Parathyroid adenoma (tissue), 2 donors: ENCODE measurements at regions not wholly inside any gene's neighbourhood (a gene's known extent, or its start where the extent isn't known, plus 50 kb on each side); places are given as distances from the start of the nearest gene placed in this dataset.
"Not testable (repeated sequence)": the region's sequence is repeated elsewhere in the genome, so short reads cannot be mapped to it uniquely, and the experiment has no call there.

Experiments used
- H2AFZ ChIP-seq: fragments of 300-600 bp; sonication (generic); one replicate; pipeline ENCODE4 v1.7.0; 2017; ENCODE audit warnings: antibody characterized with exemption, mild to moderate bottlenecking
- H3K27ac ChIP-seq: fragments of 300-600 bp; sonication (generic); one replicate; pipeline ENCODE4 v1.7.0; 2017
- H3K27me3 ChIP-seq: fragments of 300-600 bp; sonication (generic); one replicate; pipeline ENCODE4 v1.7.0; 2017; ENCODE audit warnings: low read length; ENCODE audit not compliant: control insufficient read depth, insufficient read depth
- H3K36me3 ChIP-seq: fragments of 300-600 bp; sonication (generic); one replicate; pipeline ENCODE4 v1.7.0; 2017; ENCODE audit warnings: low read length; ENCODE audit not compliant: control insufficient read depth, insufficient read depth
- H3K4me1 ChIP-seq: fragments of 300-600 bp; sonication (generic); one replicate; pipeline ENCODE4 v1.7.0; 2017; ENCODE audit warnings: control low read depth
- H3K4me2 ChIP-seq: fragments of 300-600 bp; sonication (generic); one replicate; pipeline ENCODE4 v1.7.0; 2017; ENCODE audit warnings: low read length
- H3K4me3 ChIP-seq: fragments of 300-600 bp; sonication (generic); one replicate; pipeline ENCODE4 v1.7.0; 2017; ENCODE audit warnings: low read depth, low read length
- H3K79me2 ChIP-seq: fragments of 300-600 bp; sonication (generic); one replicate; pipeline ENCODE4 v1.7.0; 2017; ENCODE audit warnings: control low read depth
- H3K9ac ChIP-seq: fragments of 300-600 bp; sonication (generic); one replicate; pipeline ENCODE4 v1.7.0; 2017; ENCODE audit warnings: mild to moderate bottlenecking
- H3K9me3 ChIP-seq: fragments of 300-600 bp; sonication (generic); one replicate; pipeline ENCODE4 v1.7.0; 2017; ENCODE audit warnings: low read length; ENCODE audit not compliant: control insufficient read depth
- TF ChIP-seq, protein P1 (sequence below): fragments of 300-600 bp; sonication (generic); IDR thresholded peaks from one replicate; pipeline ENCODE4 v1.7.0; 2017; ENCODE audit warnings: antibody characterized with exemption, mild to moderate bottlenecking
- donor health status: primary hyperparathyroidism.

DNA sequence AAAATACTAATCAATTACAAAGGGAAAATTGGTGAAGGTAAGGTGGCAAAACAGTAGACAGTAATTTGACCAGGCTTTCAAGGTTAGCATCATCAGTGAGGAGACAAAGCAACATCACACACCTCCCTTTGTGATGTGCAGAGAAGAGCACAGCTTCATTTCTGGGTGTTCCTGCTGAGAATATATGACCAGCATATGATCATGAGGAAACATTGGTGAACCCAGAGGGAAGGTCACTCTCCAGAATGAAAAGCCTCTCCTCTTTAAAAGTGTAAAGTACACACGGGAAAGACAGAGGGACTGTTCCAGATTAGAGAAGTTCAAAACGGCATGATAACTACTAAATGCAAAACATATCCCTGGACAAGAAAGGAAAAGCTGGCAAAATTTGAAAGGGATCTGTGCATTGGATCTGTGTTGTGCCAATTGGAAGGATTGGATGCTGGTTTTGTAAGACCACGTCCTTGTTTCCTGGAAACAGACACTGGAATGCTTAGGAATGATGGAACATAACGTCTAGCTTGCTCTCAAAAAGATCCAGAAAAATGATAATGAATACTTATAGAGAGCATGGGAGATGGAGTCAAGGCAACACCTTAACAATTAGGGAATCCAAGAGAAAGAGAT is 80.6 kb upstream of the MITF start:
- Histone ChIP-seq H3K9me3 (no peaks in the 10 kb centered on the region), H3K4me3 (no peak overlapping the region), H3K79me2 (no peaks in the 10 kb centered on the region), H2AFZ (no peak overlapping the region), H3K36me3 (no peaks in the 10 kb centered on the region), H3K27ac (no peak overlapping the region), H3K4me2 (no peak overlapping the region), H3K9ac (no peak overlapping the region), H3K27me3 (no peaks in the 10 kb centered on the region), H3K4me1 (no peaks in the 10 kb centered on the region)
- TF ChIP-seq, protein P1, sequence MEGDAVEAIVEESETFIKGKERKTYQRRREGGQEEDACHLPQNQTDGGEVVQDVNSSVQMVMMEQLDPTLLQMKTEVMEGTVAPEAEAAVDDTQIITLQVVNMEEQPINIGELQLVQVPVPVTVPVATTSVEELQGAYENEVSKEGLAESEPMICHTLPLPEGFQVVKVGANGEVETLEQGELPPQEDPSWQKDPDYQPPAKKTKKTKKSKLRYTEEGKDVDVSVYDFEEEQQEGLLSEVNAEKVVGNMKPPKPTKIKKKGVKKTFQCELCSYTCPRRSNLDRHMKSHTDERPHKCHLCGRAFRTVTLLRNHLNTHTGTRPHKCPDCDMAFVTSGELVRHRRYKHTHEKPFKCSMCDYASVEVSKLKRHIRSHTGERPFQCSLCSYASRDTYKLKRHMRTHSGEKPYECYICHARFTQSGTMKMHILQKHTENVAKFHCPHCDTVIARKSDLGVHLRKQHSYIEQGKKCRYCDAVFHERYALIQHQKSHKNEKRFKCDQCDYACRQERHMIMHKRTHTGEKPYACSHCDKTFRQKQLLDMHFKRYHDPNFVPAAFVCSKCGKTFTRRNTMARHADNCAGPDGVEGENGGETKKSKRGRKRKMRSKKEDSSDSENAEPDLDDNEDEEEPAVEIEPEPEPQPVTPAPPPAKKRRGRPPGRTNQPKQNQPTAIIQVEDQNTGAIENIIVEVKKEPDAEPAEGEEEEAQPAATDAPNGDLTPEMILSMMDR = no peak

DNA sequence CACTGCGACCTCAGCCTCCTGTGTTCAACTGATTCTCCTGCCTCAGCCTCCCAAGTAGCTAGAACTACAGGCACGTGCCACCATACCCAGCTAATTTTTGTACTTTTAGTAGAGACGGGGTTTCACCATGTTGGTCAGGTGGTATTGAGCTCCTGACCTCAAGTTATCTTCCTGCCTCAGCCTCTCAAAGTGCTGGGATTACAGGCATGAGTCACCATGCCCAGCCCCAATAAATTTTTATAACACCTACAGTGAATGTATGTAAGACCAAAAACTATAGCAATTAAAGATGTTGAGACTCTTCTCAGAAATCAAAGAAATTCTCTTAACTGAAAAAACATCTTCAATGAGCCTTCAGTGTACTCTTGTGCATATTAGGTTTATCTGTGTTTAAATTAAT is 82.2 kb upstream of the MITF start:
- not testable (repeated sequence) for H3K36me3 ChIP-seq, H2AFZ ChIP-seq, H3K27ac ChIP-seq, H3K4me3 ChIP-seq, H3K4me2 ChIP-seq, H3K79me2 ChIP-seq, H3K27me3 ChIP-seq, H3K9me3 ChIP-seq, H3K4me1 ChIP-seq, H3K9ac ChIP-seq

DNA sequence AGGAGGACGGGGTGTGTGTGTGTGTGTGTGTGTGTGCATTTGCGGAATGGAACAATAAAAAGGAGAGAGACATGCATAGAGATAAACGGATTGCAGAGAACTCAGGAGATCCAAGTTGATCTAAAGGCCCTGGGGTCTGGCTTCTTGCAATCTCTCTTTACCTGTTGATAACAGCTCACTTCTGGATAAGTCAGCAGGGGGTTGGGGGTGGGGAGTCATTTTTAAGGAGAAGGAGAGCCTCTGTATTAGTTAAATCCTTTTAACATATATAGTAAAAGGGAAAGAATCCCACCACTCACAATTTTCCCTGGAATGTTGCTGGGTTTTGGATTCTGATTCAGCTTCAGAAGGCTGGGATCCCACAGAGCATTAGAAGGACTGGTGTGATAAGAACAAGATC is 87.5 kb upstream of the MITF start:
- Histone ChIP-seq H3K27ac (no peak overlapping the region), H3K9ac (no peak overlapping the region), H3K4me3 (no peak overlapping the region), H3K9me3 (no peaks in the 10 kb centered on the region), H3K79me2 (no peaks in the 10 kb centered on the region), H3K4me2 (no peak overlapping the region), H2AFZ (no peak overlapping the region), H3K4me1 (no peaks in the 10 kb centered on the region), H3K36me3 (no peaks in the 10 kb centered on the region), H3K27me3 (no peaks in the 10 kb centered on the region)
- TF ChIP-seq, protein P1 = no peak

DNA sequence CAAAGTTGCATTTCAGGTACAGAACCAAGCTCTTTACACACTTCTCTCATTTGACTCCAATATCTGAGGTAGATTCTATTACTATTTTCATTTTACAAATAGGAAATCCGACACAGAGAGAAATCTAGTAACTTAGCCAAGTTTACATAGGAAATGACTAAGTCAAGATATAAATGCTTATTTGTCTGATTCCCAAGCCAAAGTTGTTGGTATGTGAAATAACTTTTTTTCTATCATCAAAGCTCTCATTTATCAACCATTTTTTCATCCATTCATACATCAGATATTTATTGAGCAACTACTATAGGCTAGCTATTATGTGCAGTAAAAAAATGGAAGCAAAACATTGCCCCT is 89.2 kb upstream of the MITF start:
- H3K4me1 ChIP-seq = no peaks in the 10 kb centered on the region
- no peaks in the 10 kb centered on the region for H3K27me3 ChIP-seq
- H3K9ac ChIP-seq = no peak overlapping the region
- TF ChIP-seq, protein P1 = no peak
- H3K36me3 ChIP-seq = no peaks in the 10 kb centered on the region
- no peak overlapping the region for H3K27ac ChIP-seq
- no peaks in the 10 kb centered on the region for H3K9me3 ChIP-seq
- no peak overlapping the region for H3K4me3 ChIP-seq
- H3K79me2 ChIP-seq = no peaks in the 10 kb centered on the region
- no peak overlapping the region for H2AFZ ChIP-seq
- H3K4me2 ChIP-seq = no peak overlapping the region

DNA sequence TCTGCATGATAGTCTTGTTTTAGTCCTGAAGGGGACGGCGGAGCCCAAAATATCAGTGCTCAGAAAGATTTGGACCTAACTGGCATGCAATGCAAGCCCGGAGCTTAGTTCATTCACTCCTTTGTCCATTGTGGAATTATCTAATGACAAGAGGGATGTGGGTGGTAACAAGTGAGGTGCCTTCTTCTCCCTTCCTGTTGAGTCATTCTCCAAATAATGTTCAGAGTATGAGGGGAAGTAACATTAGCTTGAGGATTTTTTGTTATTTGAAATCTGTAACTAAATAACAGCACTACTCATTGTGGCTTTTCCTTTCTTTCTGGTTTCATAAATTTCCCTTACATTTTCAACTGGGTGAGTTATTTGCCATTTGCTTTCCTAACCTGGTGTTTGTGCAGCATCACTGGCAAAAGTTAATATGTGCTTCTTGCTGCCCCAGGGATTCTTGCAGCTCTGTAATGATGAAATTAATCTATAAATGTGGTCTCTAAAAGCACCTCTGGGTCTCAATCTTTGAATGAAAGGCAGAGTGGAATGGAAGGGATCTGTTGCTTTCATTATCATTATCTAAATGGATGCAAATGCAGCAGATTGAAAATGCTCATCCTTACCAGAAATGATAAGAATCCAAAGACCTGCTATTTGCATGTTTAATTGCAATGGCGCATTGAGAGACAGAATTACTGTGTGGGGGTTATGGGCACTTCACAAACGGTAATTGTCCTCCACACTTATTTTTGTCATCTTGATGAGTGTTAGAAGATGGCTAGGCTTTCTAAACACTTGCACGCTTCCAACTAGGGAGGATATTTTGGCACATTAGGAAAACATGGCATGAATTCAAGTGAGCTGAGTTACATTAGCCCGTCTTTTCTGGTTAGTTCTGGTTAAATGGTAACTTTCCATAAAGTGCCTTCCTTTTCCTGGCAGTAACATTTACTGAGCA is 89.9 kb upstream of the MITF start:
- H2AFZ ChIP-seq = no peak overlapping the region
- H3K4me1 ChIP-seq = no peaks in the 10 kb centered on the region
- no peaks in the 10 kb centered on the region for H3K27me3 ChIP-seq
- no peaks in the 10 kb centered on the region for H3K79me2 ChIP-seq
- H3K4me3 ChIP-seq = no peak overlapping the region
- H3K36me3 ChIP-seq = no peaks in the 10 kb centered on the region
- no peak overlapping the region for H3K27ac ChIP-seq
- no peaks in the 10 kb centered on the region for H3K9me3 ChIP-seq
- H3K9ac ChIP-seq = no peak overlapping the region
- H3K4me2 ChIP-seq = no peak overlapping the region
- TF ChIP-seq, protein P1 = no peak
